CD4-positive, alpha-beta T cell (primary cell): ENCODE measurements at regions not wholly inside any gene's neighbourhood (a gene's known extent, or its start where the extent isn't known, plus 50 kb on each side); places are given as distances from the start of the nearest gene placed in this dataset.

ENCODE experiments used
- ATAC-seq: fragments of 200-7000 bp; cut with Tn5 transposase; one replicate; pipeline ENCODE4 v1.10.0; 2022; ENCODE audit warnings: mild to moderate bottlenecking; ENCODE audit not compliant: poor library complexity
- CTCF ChIA-PET: fragments of 350-600 bp; sonication (Branson Sonifier 250); formaldehyde crosslinking; loops from one replicate; lab custom pipeline; 2021; ENCODE audit warnings: antibody characterized with exemption, inconsistent platforms; lab: Charles Lee
- POLR2A ChIA-PET: fragments of 350-600 bp; sonication (Branson Sonifier 250); formaldehyde crosslinking; loops from one replicate; lab custom pipeline; 2021; ENCODE audit warnings: antibody characterized with exemption, inconsistent platforms; lab: Charles Lee
- DNase-seq, 14 experiments: peaks; one replicate each; pipeline ENCODE4 v3.0.0-alpha.2; 2013 to 2020; ENCODE audit warnings: mixed read lengths in 2 of 14
- H3K27ac ChIP-seq, 2 donors: one replicate each; pipeline versions ENCODE4 v1.5.1 to v1.7.0; 2013; ENCODE audit warnings: low read length in 2 of 2, low read depth in 1 of 2, mild to moderate bottlenecking in 1 of 2
- H3K27me3 ChIP-seq, 2 experiments: 1 replicate in 1 of 2; 2 replicates in 1 of 2; pipeline versions ENCODE4 v1.6.1 to v1.7.0; 2013; ENCODE audit warnings: low read length in 2 of 2, control low read depth in 1 of 2, mild to moderate bottlenecking in 1 of 2, moderate library complexity in 1 of 2; ENCODE audit not compliant: insufficient read depth in 2 of 2, control insufficient read depth in 1 of 2
- H3K36me3 ChIP-seq: one replicate; pipeline ENCODE4 v1.6.1; 2013; ENCODE audit warnings: low read length, control low read depth; ENCODE audit not compliant: insufficient read depth
- H3K4me1 ChIP-seq: one replicate; pipeline ENCODE4 v1.6.1; 2013; ENCODE audit warnings: low read length, control low read depth; ENCODE audit not compliant: insufficient read depth
- H3K4me3 ChIP-seq: one replicate; pipeline ENCODE4 v1.5.1; 2013; ENCODE audit warnings: mild to moderate bottlenecking, low read length, moderate library complexity
- H3K9me3 ChIP-seq, 2 experiments: 1 replicate in 1 of 2; 2 replicates in 1 of 2; pipeline versions ENCODE4 v1.6.1 to v1.7.0; 2013; ENCODE audit warnings: low read length in 2 of 2, mild to moderate bottlenecking in 2 of 2, control low read depth in 1 of 2, moderate library complexity in 1 of 2; ENCODE audit not compliant: control insufficient read depth in 1 of 2, insufficient read depth in 1 of 2
- H3K27ac Mint-ChIP-seq: one replicate; pipeline ENCODE4 v1.8.0; 2020; ENCODE audit warnings: mixed read lengths
- H3K27me3 Mint-ChIP-seq: one replicate; pipeline ENCODE4 v1.8.0; 2021; ENCODE audit warnings: mixed read lengths
- H3K36me3 Mint-ChIP-seq: one replicate; pipeline ENCODE4 v1.8.0; 2021; ENCODE audit warnings: low read depth, mixed read lengths
- H3K4me1 Mint-ChIP-seq: one replicate; pipeline ENCODE4 v1.8.0; 2021; ENCODE audit warnings: low read depth, mixed read lengths
- H3K4me3 Mint-ChIP-seq: one replicate; pipeline ENCODE4 v1.8.0; 2020; ENCODE audit warnings: mild to moderate bottlenecking, mixed read lengths
- H3K9me3 Mint-ChIP-seq: one replicate; pipeline ENCODE4 v1.8.0; 2020; ENCODE audit warnings: mixed read lengths
- CTCF ChIP-seq: fragments of 200-600 bp; IDR thresholded peaks from one replicate; pipeline ENCODE4 v1.8.0; 2022; ENCODE audit warnings: antibody characterized with exemption, mild to moderate bottlenecking
- intact Hi-C, 2 experiments: fragments of 100-400 bp; cut with DNase I in 1 of 2; cut with micrococcal nuclease in 1 of 2; formaldehyde crosslinking; loops; one replicate each; pipeline versions ENCODE4 v1.15.1 to v1.9.0; 2023 to 2025; cut with DNase I, micrococcal nuclease

- Histone ChIP-seq H3K9me3 (peaks cover 0 to 68% of the 10 kb centered on the region in 2 experiments), H3K4me3 (no peak overlapping the region), H3K36me3 (no peaks in the 10 kb centered on the region), H3K27me3 (peaks cover 6 to 11% of the 10 kb centered on the region in 2 experiments), H3K27ac (no peak overlapping the region), H3K4me1 (no peaks in the 10 kb centered on the region)
- no peak for ATAC-seq
- no peaks in the 10 kb centered on the region for H3K36me3 Mint-ChIP-seq
- no peaks in the 10 kb centered on the region for H3K4me1 Mint-ChIP-seq
- H3K27ac Mint-ChIP-seq, result no peak overlapping the region
- ChIA-PET CTCF (no interaction called here), POLR2A (no interaction called here)
- no peak for TF ChIP-seq CTCF
- no peak overlapping the region for H3K4me3 Mint-ChIP-seq
- intact Hi-C loops, result no loop called here
- no peak for DNase-seq
- peaks cover 19% of the 10 kb centered on the region for H3K27me3 Mint-ChIP-seq
- H3K9me3 Mint-ChIP-seq, result no peaks in the 10 kb centered on the region
These were observed 97.5 kb downstream of the MICALL2 start for GRCh38 chr7:1361756-1362125.

- no peaks in the 10 kb centered on the region for H3K4me1 ChIP-seq
- Mint-ChIP-seq H3K27ac (no peak overlapping the region), H3K9me3 (no peaks in the 10 kb centered on the region), H3K4me1 (no peaks in the 10 kb centered on the region), H3K4me3 (no peak overlapping the region), H3K27me3 (peaks cover 22% of the 10 kb centered on the region), H3K36me3 (no peaks in the 10 kb centered on the region)
- no peak overlapping the region for H3K27ac ChIP-seq
- H3K36me3 ChIP-seq, result no peaks in the 10 kb centered on the region
- H3K4me3 ChIP-seq, result no peak overlapping the region
- ChIA-PET POLR2A (no interaction called here), CTCF (no interaction called here)
- DNase-seq, result no peak
- no peak for TF ChIP-seq CTCF
- ATAC-seq, result no peak
- H3K9me3 ChIP-seq, result peaks cover 0 to 73% of the 10 kb centered on the region in 2 experiments
- peaks cover 10 to 14% of the 10 kb centered on the region in 2 experiments for H3K27me3 ChIP-seq
- intact Hi-C loops, result no loop called here
These were observed 97.0 kb downstream of the MICALL2 start for GRCh38 chr7:1362301-1362700.

- H3K4me1 ChIP-seq, result peaks cover 7% of the 10 kb centered on the region
- H3K9me3 ChIP-seq, result peaks cover 0 to 78% of the 10 kb centered on the region in 2 experiments
- DNase-seq, result no peak
- peaks cover 32% of the 10 kb centered on the region for H3K27me3 Mint-ChIP-seq
- H3K27me3 ChIP-seq, result peaks cover 24 to 27% of the 10 kb centered on the region in 2 experiments
- H3K4me3 ChIP-seq, result no peak overlapping the region
- ChIA-PET POLR2A (no interaction called here), CTCF (no interaction called here)
- no peaks in the 10 kb centered on the region for H3K9me3 Mint-ChIP-seq
- no peak overlapping the region for H3K4me3 Mint-ChIP-seq
- peaks cover 4% of the 10 kb centered on the region for H3K4me1 Mint-ChIP-seq
- no peak for TF ChIP-seq CTCF
- no peaks in the 10 kb centered on the region for H3K36me3 ChIP-seq
- ATAC-seq, result no peak
- H3K27ac ChIP-seq, result no peak overlapping the region
- H3K36me3 Mint-ChIP-seq, result no peaks in the 10 kb centered on the region
- intact Hi-C loops, result no loop called here
- no peak overlapping the region for H3K27ac Mint-ChIP-seq
These were observed 95.0 kb downstream of the MICALL2 start for GRCh38 chr7:1364068-1364905.
